Caco-2 (cell line): ENCODE measurements at regions not wholly inside any gene's neighbourhood (a gene's known extent, or its start where the extent isn't known, plus 50 kb on each side); places are given as distances from the start of the nearest gene placed in this dataset.

Experiments
- BruUV-seq: library from RNA; stranded (reverse); fragments of 400-500 nt; replicated peaks from 2 replicates; lab custom pipeline; 2021; lab: Mats Ljungman, UMichigan
- CTCF ChIA-PET: fragments of 300-600 bp; sonication (Branson Sonifier 250); formaldehyde crosslinking; loops from one replicate; lab custom pipeline; 2022; ENCODE audit warnings: antibody characterized with exemption; lab: Charles Lee
- POLR2A ChIA-PET: fragments of 300-600 bp; sonication (Branson Sonifier 250); formaldehyde crosslinking; loops from one replicate; lab custom pipeline; 2022; ENCODE audit warnings: antibody characterized with exemption; lab: Charles Lee
- DNase-seq, 2 experiments: peaks; one replicate each; pipeline versions ENCODE4 v3.0.0 to v3.0.0-alpha.2; 2020 to 2022
- H3K27me3 ChIP-seq: replicated peaks from 2 replicates; pipeline ENCODE4 v1.6.0; 2011; ENCODE audit warnings: low read length; ENCODE audit not compliant: control insufficient read depth, insufficient read depth
- H3K36me3 ChIP-seq: 2 replicates; pipeline ENCODE4 v1.5.1; 2011; ENCODE audit warnings: low read length; ENCODE audit not compliant: control insufficient read depth, insufficient read depth
- H3K4me1 ChIP-seq: fragments of 250-450 bp; sonication (Bioruptor Pico); 2 replicates; pipeline ENCODE4 v1.5.1; 2020; ENCODE audit warnings: mild to moderate bottlenecking
- H3K4me3 ChIP-seq: 2 replicates; pipeline ENCODE4 v1.5.1; 2011; ENCODE audit warnings: low read depth, mild to moderate bottlenecking, control low read depth, low read length
- H3K9me3 ChIP-seq: fragments of 250-450 bp; sonication (Bioruptor Pico); 2 replicates; pipeline ENCODE4 v1.5.1; 2020; ENCODE audit warnings: mild to moderate bottlenecking, moderate library complexity
- H3K27ac Mint-ChIP-seq: one replicate; pipeline ENCODE4 v1.8.0; 2022; ENCODE audit warnings: mixed read lengths; ENCODE audit not compliant: unreplicated experiment
- H3K27me3 Mint-ChIP-seq: one replicate; pipeline ENCODE4 v1.8.0; 2022; ENCODE audit warnings: mixed read lengths; ENCODE audit not compliant: insufficient read depth, unreplicated experiment
- H3K36me3 Mint-ChIP-seq: one replicate; pipeline ENCODE4 v1.8.0; 2022; ENCODE audit warnings: mild to moderate bottlenecking, mixed read lengths; ENCODE audit not compliant: insufficient read depth, unreplicated experiment
- H3K4me1 Mint-ChIP-seq: one replicate; pipeline ENCODE4 v1.8.0; 2022; ENCODE audit warnings: low read depth, mixed read lengths; ENCODE audit not compliant: unreplicated experiment
- H3K4me3 Mint-ChIP-seq: one replicate; pipeline ENCODE4 v1.8.0; 2022; ENCODE audit warnings: mild to moderate bottlenecking, moderate library complexity, mixed read lengths; ENCODE audit not compliant: unreplicated experiment
- H3K9me3 Mint-ChIP-seq: one replicate; pipeline ENCODE4 v1.8.0; 2022; ENCODE audit warnings: mixed read lengths; ENCODE audit not compliant: unreplicated experiment
- intact Hi-C: fragments of 100-400 bp; cut with micrococcal nuclease; formaldehyde crosslinking; loops from one replicate; pipeline ENCODE4 v1.10.0; 2022; ENCODE audit not compliant: unreplicated experiment
- TF ChIP-seq, protein P1 (sequence below), 2 experiments: fragments of 200-600 bp in 1 of 2; IDR thresholded peaks; 1 replicate in 1 of 2; 2 replicates in 1 of 2; pipeline versions ENCODE4 v1.5.1 to v1.8.0; 2011 to 2022; ENCODE audit warnings: antibody characterized with exemption in 1 of 2, control low read depth in 1 of 2, inconsistent platforms in 1 of 2, low read depth in 1 of 2, low read length in 1 of 2, mild to moderate bottlenecking in 1 of 2, moderate library complexity in 1 of 2; ENCODE audit not compliant: insufficient read depth in 1 of 2, severe bottlenecking in 1 of 2, unreplicated experiment in 1 of 2

DNA sequence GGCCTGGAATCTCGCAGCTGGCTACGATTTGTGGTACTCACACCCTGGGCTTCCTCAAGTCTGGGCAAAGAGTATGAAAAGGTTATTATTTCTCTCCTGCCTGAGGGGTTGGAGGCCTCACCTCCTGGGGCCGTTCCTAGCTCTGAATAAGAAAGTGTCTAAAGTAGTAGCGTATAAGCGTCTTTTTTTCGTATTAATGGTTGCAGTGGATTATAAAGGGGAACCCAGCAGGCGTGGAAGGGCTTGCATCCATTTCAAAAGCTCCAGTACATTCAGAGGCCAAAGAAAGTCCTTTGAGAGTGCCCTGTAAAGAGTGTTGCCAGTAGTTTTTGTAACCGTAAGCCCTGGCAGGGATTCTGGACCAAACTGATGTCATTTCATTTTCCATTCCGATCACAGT, 72.2 kb upstream of the MPHOSPH6 start:
- H3K36me3 ChIP-seq: no peaks in the 10 kb centered on the region
- TF ChIP-seq, protein P1, sequence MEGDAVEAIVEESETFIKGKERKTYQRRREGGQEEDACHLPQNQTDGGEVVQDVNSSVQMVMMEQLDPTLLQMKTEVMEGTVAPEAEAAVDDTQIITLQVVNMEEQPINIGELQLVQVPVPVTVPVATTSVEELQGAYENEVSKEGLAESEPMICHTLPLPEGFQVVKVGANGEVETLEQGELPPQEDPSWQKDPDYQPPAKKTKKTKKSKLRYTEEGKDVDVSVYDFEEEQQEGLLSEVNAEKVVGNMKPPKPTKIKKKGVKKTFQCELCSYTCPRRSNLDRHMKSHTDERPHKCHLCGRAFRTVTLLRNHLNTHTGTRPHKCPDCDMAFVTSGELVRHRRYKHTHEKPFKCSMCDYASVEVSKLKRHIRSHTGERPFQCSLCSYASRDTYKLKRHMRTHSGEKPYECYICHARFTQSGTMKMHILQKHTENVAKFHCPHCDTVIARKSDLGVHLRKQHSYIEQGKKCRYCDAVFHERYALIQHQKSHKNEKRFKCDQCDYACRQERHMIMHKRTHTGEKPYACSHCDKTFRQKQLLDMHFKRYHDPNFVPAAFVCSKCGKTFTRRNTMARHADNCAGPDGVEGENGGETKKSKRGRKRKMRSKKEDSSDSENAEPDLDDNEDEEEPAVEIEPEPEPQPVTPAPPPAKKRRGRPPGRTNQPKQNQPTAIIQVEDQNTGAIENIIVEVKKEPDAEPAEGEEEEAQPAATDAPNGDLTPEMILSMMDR (IDR thresholded peaks at IDR 0.05; ENCODE audit: insufficient read depth in 1 of 2, low read depth in 1 of 2, low read length in 1 of 2, severe bottlenecking in 1 of 2, unreplicated experiment in 1 of 2): no peak
- Mint-ChIP-seq H3K27me3 (peaks cover 20% of the 10 kb centered on the region), H3K36me3 (no peaks in the 10 kb centered on the region), H3K9me3 (peaks cover 11% of the 10 kb centered on the region), H3K4me1 (no peaks in the 10 kb centered on the region), H3K27ac (no peak overlapping the region), H3K4me3 (no peak overlapping the region)
- no peak overlapping the region for H3K4me3 ChIP-seq
- no TSS peak for BruUV-seq
- no peak for DNase-seq
- CTCF ChIA-PET: interaction anchor here (0.9 kb wide), 1 partner anchor 12 kb away, joined by 3 read pairs; no protein-coding TSS in a partner anchor
- no peaks in the 10 kb centered on the region for H3K27me3 ChIP-seq
- H3K9me3 ChIP-seq: no peaks in the 10 kb centered on the region
- POLR2A ChIA-PET: no interaction called here
- no peaks in the 10 kb centered on the region for H3K4me1 ChIP-seq
- intact Hi-C loops: no loop called here

DNA sequence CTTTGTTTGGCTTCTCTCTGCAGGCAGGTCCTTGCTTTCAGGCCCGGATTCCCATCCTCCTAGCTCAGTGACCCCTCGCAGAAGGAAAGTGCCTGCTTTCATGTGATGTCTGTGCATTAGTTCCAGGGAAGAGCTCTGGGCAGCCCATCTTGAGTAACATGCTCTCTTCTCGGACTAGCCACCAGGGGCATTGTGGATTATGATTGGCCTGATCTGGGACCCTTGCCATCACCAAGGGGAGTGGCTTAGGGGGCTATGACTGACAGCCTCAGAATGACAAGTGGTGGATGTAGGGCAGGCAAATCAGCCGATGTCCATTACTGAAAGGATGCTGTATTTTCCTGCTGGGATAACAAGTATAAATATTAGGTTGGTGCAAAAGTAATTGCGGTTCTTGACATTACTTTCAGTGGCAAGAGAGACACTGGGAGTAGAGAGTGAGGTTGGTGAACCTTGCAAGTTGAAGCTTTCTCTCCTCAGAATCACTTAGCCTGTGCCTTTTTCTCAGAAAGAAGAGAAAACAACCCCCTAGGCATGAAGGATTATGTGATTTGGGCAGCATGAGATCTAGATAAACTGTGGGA, 71.5 kb upstream of the MPHOSPH6 start:
- CTCF ChIA-PET: interaction anchor here (0.9 kb wide), 1 partner anchor 12 kb away, joined by 3 read pairs; no protein-coding TSS in a partner anchor
- H3K4me3 ChIP-seq: no peak overlapping the region
- TF ChIP-seq, protein P1 (IDR thresholded peaks at IDR 0.05; ENCODE audit: insufficient read depth in 1 of 2, low read depth in 1 of 2, low read length in 1 of 2, severe bottlenecking in 1 of 2, unreplicated experiment in 1 of 2): no peak
- no peaks in the 10 kb centered on the region for H3K27me3 ChIP-seq
- H3K4me1 ChIP-seq: no peaks in the 10 kb centered on the region
- BruUV-seq: no TSS peak
- H3K27me3 Mint-ChIP-seq: peaks cover 23% of the 10 kb centered on the region
- no peak overlapping the region for H3K4me3 Mint-ChIP-seq
- H3K36me3 Mint-ChIP-seq: no peaks in the 10 kb centered on the region
- H3K9me3 Mint-ChIP-seq: peaks cover 11% of the 10 kb centered on the region
- no peaks in the 10 kb centered on the region for H3K9me3 ChIP-seq
- no peak overlapping the region for H3K27ac Mint-ChIP-seq
- POLR2A ChIA-PET: no interaction called here
- no peaks in the 10 kb centered on the region for H3K36me3 ChIP-seq
- intact Hi-C loops: no loop called here
- no peak for DNase-seq
- H3K4me1 Mint-ChIP-seq: no peaks in the 10 kb centered on the region

DNA sequence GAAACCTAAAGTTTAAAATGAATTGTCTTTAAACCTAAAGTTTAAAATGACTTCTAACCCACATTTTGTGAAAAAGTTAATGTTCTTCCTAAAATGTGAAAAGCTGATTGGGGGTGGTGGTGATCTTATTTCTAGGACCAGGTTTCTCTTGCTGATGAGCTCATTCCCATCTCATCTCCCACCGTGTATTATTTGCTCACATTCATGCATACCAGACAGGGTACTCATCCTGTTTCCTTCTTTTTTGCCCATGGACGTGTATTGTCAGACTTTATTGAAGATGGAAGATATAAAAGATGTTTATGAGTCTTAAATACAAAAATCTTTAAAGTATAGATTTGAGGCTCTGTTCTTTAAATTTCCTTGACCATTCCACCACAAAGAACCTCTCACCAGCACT, 70.1 kb upstream of the MPHOSPH6 start:
- no peak for DNase-seq
- Histone ChIP-seq H3K4me3 (no peak overlapping the region), H3K4me1 (no peaks in the 10 kb centered on the region), H3K27me3 (no peaks in the 10 kb centered on the region), H3K36me3 (no peaks in the 10 kb centered on the region), H3K9me3 (no peaks in the 10 kb centered on the region)
- TF ChIP-seq, protein P1 (IDR thresholded peaks at IDR 0.05; ENCODE audit: insufficient read depth in 1 of 2, low read depth in 1 of 2, low read length in 1 of 2, severe bottlenecking in 1 of 2, unreplicated experiment in 1 of 2): no peak
- Mint-ChIP-seq H3K27me3 (peaks cover 27% of the 10 kb centered on the region), H3K27ac (no peak overlapping the region), H3K4me3 (no peak overlapping the region), H3K4me1 (no peaks in the 10 kb centered on the region), H3K36me3 (no peaks in the 10 kb centered on the region), H3K9me3 (peaks cover 11% of the 10 kb centered on the region)
- ChIA-PET CTCF (interaction anchor here (1.0 kb wide), 1 partner anchor 10 kb away, joined by 3 read pairs; no protein-coding TSS in a partner anchor), POLR2A (no interaction called here)
- intact Hi-C loops: no loop called here
- no TSS peak for BruUV-seq
